IPS DF 6.9 (cell line): ENCODE measurements at regions not wholly inside any gene's neighbourhood (a gene's known extent, or its start where the extent isn't known, plus 50 kb on each side); places are given as distances from the start of the nearest gene placed in this dataset.
"Not testable (repeated sequence)": the region's sequence is repeated elsewhere in the genome, so short reads cannot be mapped to it uniquely, and the experiment has no call there.

ENCODE experiments used
- DNase-seq: peaks from one replicate; pipeline ENCODE4 v3.0.0-alpha.2; 2013; ENCODE audit warnings: low read depth, low spot score
- H3K27ac ChIP-seq: one replicate; pipeline ENCODE4 v1.5.1; 2013; ENCODE audit warnings: low read length, control low read depth
- H3K27me3 ChIP-seq: 2 replicates; pipeline ENCODE4 v1.6.1; 2013; ENCODE audit warnings: mild to moderate bottlenecking, low read length; ENCODE audit not compliant: control insufficient read depth, insufficient read depth
- H3K36me3 ChIP-seq: 2 replicates; pipeline ENCODE4 v1.6.1; 2013; ENCODE audit warnings: low read length; ENCODE audit not compliant: control insufficient read depth, insufficient read depth
- H3K4me1 ChIP-seq: 2 replicates; pipeline ENCODE4 v1.6.1; 2013; ENCODE audit warnings: low read length; ENCODE audit not compliant: control insufficient read depth, insufficient read depth
- H3K4me3 ChIP-seq: 2 replicates; pipeline ENCODE4 v1.5.1; 2013; ENCODE audit warnings: mild to moderate bottlenecking, low read length
- H3K9me3 ChIP-seq: 2 replicates; pipeline ENCODE4 v1.6.1; 2013; ENCODE audit warnings: low read length, inconsistent platforms; ENCODE audit not compliant: control insufficient read depth, insufficient read depth
- WGBS: extraction: QIAGEN DNeasy Blood & Tissue Kit; methylation state at CpG from one replicate; pipeline ENCODE4 v1.1.7; 2013; ENCODE audit warnings: mixed read lengths, missing lambda C conversion rate; ENCODE audit not compliant: insufficient read length, insufficient coverage; 5-methylcytosine and 5-hydroxymethylcytosine counted together

GRCh38 chr10:53667063-53667462 lies 894.5 kb upstream of the MBL2 start:
- Histone ChIP-seq H3K27ac (no peak overlapping the region), H3K4me1 (no peaks in the 10 kb centered on the region), H3K27me3 (no peaks in the 10 kb centered on the region), H3K36me3 (peaks cover 4% of the 10 kb centered on the region; the same call in 1 of the 2 replicates), H3K4me3 (no peak overlapping the region), H3K9me3 (peaks cover 4% of the 10 kb centered on the region)
- no peak for DNase-seq
- no CpG with 5 or more reads among the region's 2 CpGs for WGBS

GRCh38 chr10:53664282-53665019 lies 891.9 kb upstream of the MBL2 start:
- peaks cover 4% of the 10 kb centered on the region for H3K9me3 ChIP-seq
- no peak overlapping the region for H3K27ac ChIP-seq
- no peaks in the 10 kb centered on the region for H3K4me1 ChIP-seq
- WGBS, result no CpG with 5 or more reads among the region's 5 CpGs
- H3K4me3 ChIP-seq, result no peak overlapping the region
- DNase-seq, result no peak
- peaks cover 4% of the 10 kb centered on the region; the same call in 1 of the 2 replicates for H3K36me3 ChIP-seq
- H3K27me3 ChIP-seq, result no peaks in the 10 kb centered on the region

- Histone ChIP-seq H3K4me3 (no peak overlapping the region), H3K27ac (no peak overlapping the region)
- WGBS, result no CpG with 5 or more reads among the region's 6 CpGs
Observed at GRCh38 chr10:53650794-53651193, 878.2 kb upstream of the MBL2 start.

GRCh38 chr10:53647221-53647620 lies 874.6 kb upstream of the MBL2 start:
- H3K4me3 ChIP-seq, H3K27me3 ChIP-seq, H3K4me1 ChIP-seq, H3K36me3 ChIP-seq, H3K9me3 ChIP-seq, DNase-seq, H3K27ac ChIP-seq: not testable (repeated sequence)
- 100% methylated on average over 1 of the region's 8 CpGs for WGBS

More at GRCh38 chr10:53650794-53651193, 878.2 kb upstream of the MBL2 start:
- no peaks in the 10 kb centered on the region for H3K27me3 ChIP-seq
- H3K4me1 ChIP-seq, result no peaks in the 10 kb centered on the region
- no peaks in the 10 kb centered on the region for H3K9me3 ChIP-seq
- no peaks in the 10 kb centered on the region for H3K36me3 ChIP-seq
- DNase-seq, result no peak

- Histone ChIP-seq H3K4me3 (no peak overlapping the region), H3K27ac (no peak overlapping the region), H3K27me3 (no peaks in the 10 kb centered on the region), H3K36me3 (no peaks in the 10 kb centered on the region), H3K9me3 (no peaks in the 10 kb centered on the region), H3K4me1 (no peaks in the 10 kb centered on the region)
- DNase-seq, result no peak
- no CpG with 5 or more reads among the region's 8 CpGs for WGBS
Observed at GRCh38 chr10:53646525-53646924, 873.9 kb upstream of the MBL2 start.

GRCh38 chr10:53645951-53646350 lies 873.4 kb upstream of the MBL2 start:
- no CpG with 5 or more reads among the region's 1 CpG for WGBS
- no peak for DNase-seq

GRCh38 chr10:53638006-53638405 lies 865.4 kb upstream of the MBL2 start:
- no peaks in the 10 kb centered on the region for H3K9me3 ChIP-seq
- no peaks in the 10 kb centered on the region; the same call in 1 of the 2 replicates for H3K4me1 ChIP-seq
- H3K36me3 ChIP-seq, result no peaks in the 10 kb centered on the region
- no peaks in the 10 kb centered on the region for H3K27me3 ChIP-seq
- DNase-seq, result no peak
- H3K4me3 ChIP-seq, result no peak overlapping the region
- WGBS, result no CpG with 5 or more reads among the region's 4 CpGs
- H3K27ac ChIP-seq, result no peak overlapping the region

More at GRCh38 chr10:53645951-53646350, 873.4 kb upstream of the MBL2 start:
- Histone ChIP-seq H3K4me1 (no peaks in the 10 kb centered on the region), H3K4me3 (no peak overlapping the region), H3K9me3 (no peaks in the 10 kb centered on the region), H3K27me3 (no peaks in the 10 kb centered on the region), H3K27ac (no peak overlapping the region), H3K36me3 (no peaks in the 10 kb centered on the region)

GRCh38 chr10:53624722-53625121 lies 852.1 kb upstream of the MBL2 start:
- no CpG with 5 or more reads among the region's 4 CpGs for WGBS
- Histone ChIP-seq H3K4me1 (no peaks in the 10 kb centered on the region), H3K27ac (no peak overlapping the region), H3K27me3 (no peaks in the 10 kb centered on the region), H3K36me3 (no peaks in the 10 kb centered on the region; the same call in 1 of the 2 replicates), H3K4me3 (no peak overlapping the region), H3K9me3 (no peaks in the 10 kb centered on the region; the same call in 1 of the 2 replicates)
- no peak for DNase-seq

GRCh38 chr10:53622201-53622600 lies 849.6 kb upstream of the MBL2 start:
- no peaks in the 10 kb centered on the region for H3K27me3 ChIP-seq
- no peaks in the 10 kb centered on the region for H3K9me3 ChIP-seq
- no peak for DNase-seq
- H3K27ac ChIP-seq, result no peak overlapping the region
- no peaks in the 10 kb centered on the region for H3K4me1 ChIP-seq
- no peak overlapping the region for H3K4me3 ChIP-seq
- H3K36me3 ChIP-seq, result no peaks in the 10 kb centered on the region; the same call in 1 of the 2 replicates
- WGBS, result no CpG with 5 or more reads among the region's 2 CpGs

GRCh38 chr10:53619671-53620070 lies 847.1 kb upstream of the MBL2 start:
- H3K9me3 ChIP-seq, result no peaks in the 10 kb centered on the region
- H3K27me3 ChIP-seq, result no peaks in the 10 kb centered on the region
- H3K4me1 ChIP-seq, result no peaks in the 10 kb centered on the region
- no peak overlapping the region for H3K4me3 ChIP-seq
- no peak for DNase-seq
- no CpG with 5 or more reads among the region's 2 CpGs for WGBS
- H3K36me3 ChIP-seq, result no peaks in the 10 kb centered on the region; the same call in 1 of the 2 replicates
- H3K27ac ChIP-seq, result no peak overlapping the region

- no CpG with 5 or more reads among the region's 3 CpGs for WGBS
- H3K27me3 ChIP-seq, result no peaks in the 10 kb centered on the region
- no peak overlapping the region for H3K4me3 ChIP-seq
- H3K4me1 ChIP-seq, result no peaks in the 10 kb centered on the region
- no peak for DNase-seq
- no peaks in the 10 kb centered on the region for H3K36me3 ChIP-seq
- no peaks in the 10 kb centered on the region for H3K9me3 ChIP-seq
- no peak overlapping the region for H3K27ac ChIP-seq
Observed at GRCh38 chr10:53607691-53608090, 835.1 kb upstream of the MBL2 start.
